CD4-positive, alpha-beta T cell treated with Interleukin-6 for 4 hours (primary cell): ENCODE measurements at regions not wholly inside any gene's neighbourhood (a gene's known extent, or its start where the extent isn't known, plus 50 kb on each side); places are given as distances from the start of the nearest gene placed in this dataset.
"Not testable (repeated sequence)": the region's sequence is repeated elsewhere in the genome, so short reads cannot be mapped to it uniquely, and the experiment has no call there.

Experiments
- DNase-seq: peaks from one replicate; pipeline ENCODE4 v3.0.0-alpha.2; 2020; ENCODE audit warnings: mixed read lengths

DNA sequence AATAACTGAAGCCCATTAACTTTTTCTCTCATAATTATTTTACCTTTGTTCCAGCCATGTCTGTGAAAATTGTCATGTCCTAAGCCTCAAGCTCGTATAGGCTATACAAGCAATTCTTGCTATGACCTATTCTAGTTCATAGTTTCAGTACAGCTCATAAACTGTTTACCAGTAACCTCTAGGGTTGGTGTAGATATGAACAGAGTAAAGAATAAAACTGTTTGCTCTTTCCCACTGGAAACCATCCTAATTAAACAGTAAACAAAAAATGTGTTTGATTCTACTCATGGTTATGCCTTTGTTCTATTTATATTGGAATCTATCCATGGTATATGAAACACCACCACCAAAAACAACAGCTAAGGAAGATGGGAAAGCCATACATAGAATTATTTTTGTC lies 1444.0 kb upstream of the PCDH7 start:
- DNase-seq: no peak

DNA sequence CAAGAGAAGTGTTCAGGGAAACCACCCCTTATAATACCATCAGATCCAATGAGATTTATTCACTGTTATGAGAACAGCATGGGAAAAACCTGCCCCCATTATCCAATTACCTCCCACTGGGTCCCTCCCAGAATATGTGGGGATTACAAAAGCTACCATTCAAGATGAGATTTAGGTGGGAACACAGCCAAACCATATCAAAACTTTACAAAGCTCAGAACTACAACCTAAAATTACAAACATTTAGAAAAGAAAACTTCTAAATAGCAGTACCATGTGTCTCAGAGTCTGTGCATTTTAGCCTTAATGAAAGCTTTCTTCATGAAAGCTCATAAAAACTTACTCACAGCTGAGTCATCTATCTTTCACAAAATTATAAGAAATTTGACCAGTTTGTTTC lies 1442.8 kb upstream of the PCDH7 start:
- no peak for DNase-seq

GRCh38 chr4:29278585-29278984 lies 1441.6 kb upstream of the PCDH7 start:
- no peak for DNase-seq

- DNase-seq: no peak
Measured at GRCh38 chr4:29289118-29289517, 1431.1 kb upstream of the PCDH7 start.

GRCh38 chr4:29295280-29295679 lies 1424.9 kb upstream of the PCDH7 start:
- DNase-seq: no peak

DNA sequence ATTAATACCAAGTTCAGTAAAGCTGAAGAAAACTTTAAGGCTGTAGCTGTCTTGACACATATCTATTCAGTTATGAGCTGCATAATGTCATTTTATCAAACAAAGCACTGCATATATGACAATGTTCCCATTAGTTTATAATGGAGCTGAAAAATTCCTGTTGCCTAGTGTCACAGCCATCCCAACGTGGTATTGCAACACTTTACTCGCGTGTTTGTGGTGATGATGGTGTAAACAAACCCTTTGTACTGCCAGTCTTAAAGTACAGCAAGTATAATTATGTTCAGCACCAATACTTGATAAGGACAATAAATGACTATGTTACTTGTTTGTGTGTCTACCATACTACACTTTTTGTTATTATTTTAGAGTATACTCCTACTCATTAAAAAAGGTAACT lies 1415.6 kb upstream of the PCDH7 start:
- DNase-seq: no peak

DNA sequence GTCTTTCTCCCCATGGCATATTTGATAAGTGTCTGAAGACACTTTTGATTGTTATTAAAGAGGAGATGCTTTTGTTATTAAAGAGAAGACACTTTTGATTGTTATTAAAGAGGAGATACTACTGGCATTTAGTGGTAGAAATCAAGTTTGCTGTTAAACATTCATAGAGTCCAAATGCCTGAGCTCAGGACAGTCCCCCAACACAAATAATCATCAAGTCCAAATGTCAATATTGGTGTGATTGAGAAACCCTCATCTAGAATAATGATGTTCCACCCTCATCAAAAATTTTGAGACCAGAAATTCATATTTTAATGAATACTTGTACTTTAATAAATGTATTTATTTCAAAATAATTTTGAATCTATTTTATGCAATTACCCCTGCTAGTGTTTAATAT lies 1412.9 kb upstream of the PCDH7 start:
- no peak for DNase-seq

- no peak for DNase-seq
Measured at GRCh38 chr4:29307755-29308154, 1412.4 kb upstream of the PCDH7 start.

- DNase-seq: no peak
Measured at GRCh38 chr4:29309050-29309449, 1411.1 kb upstream of the PCDH7 start.

GRCh38 chr4:29310252-29310651 lies 1409.9 kb upstream of the PCDH7 start:
- no peak for DNase-seq

- no peak for DNase-seq
Measured at GRCh38 chr4:29311247-29311646, 1408.9 kb upstream of the PCDH7 start.

GRCh38 chr4:29319663-29320340 lies 1400.4 kb upstream of the PCDH7 start:
- no peak for DNase-seq

GRCh38 chr4:29320947-29321620 lies 1399.1 kb upstream of the PCDH7 start:
- no peak for DNase-seq

- DNase-seq: no peak
Measured at GRCh38 chr4:29326004-29326403, 1394.2 kb upstream of the PCDH7 start.

- no peak for DNase-seq
Measured at GRCh38 chr4:29326816-29327215, 1393.4 kb upstream of the PCDH7 start.

DNA sequence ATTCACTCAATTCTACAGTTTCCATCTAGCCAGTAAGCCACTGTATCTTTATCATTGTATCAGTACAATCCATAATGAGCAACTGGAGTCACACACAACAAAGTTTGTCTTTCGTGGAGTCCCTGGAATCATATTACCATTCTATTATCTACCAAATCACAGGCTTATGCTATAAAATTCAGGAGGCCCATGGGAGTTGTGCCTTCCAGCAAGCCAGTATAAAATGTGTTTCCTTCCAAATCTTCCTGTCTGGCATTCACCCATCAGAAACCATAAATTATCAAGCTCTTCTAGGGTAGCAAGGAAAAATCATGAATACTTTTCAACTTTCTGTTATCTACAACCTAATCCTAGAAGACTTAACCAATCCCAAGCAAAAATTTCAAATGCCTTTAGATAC lies 1383.3 kb upstream of the PCDH7 start:
- DNase-seq: no peak

DNA sequence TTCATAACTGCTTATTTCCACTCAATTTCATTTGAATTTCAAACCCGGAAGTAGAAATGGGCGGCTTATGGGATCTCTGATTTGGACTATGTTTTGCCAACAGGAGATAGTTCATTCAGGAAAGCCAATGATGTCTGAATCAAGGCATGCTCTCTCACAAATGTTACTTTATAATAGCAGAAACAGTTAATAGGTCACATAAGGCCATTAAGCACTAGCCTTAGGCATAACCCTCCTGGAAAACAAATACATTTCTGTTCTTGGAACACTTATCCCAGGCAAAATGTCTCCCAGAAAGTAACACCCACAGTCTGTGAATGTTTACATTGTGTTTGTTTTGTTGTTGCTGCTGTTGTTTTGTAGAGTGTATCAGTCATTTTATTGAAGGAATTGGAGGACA lies 1347.2 kb upstream of the PCDH7 start:
- no peak for DNase-seq

GRCh38 chr4:29375716-29376115 lies 1344.5 kb upstream of the PCDH7 start:
- no peak for DNase-seq

DNA sequence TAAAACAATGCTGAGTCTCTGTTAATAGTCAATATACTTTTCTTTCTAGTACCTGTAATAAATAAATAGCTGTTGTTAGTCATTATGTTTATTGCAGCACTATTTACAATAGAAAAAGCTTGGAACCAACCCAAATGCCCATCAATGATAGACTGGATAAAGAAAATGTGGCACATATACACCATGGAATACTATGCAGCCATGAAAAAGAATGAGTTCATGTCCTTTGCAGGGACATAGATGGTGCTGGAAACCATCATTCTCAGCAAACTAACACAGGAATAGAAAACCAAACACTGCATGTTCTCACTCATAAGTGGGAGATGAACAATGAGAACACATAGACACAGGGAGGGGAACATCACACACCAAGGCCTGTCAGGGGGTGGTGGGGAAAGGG lies 1341.9 kb upstream of the PCDH7 start:
- DNase-seq: not testable (repeated sequence)

DNA sequence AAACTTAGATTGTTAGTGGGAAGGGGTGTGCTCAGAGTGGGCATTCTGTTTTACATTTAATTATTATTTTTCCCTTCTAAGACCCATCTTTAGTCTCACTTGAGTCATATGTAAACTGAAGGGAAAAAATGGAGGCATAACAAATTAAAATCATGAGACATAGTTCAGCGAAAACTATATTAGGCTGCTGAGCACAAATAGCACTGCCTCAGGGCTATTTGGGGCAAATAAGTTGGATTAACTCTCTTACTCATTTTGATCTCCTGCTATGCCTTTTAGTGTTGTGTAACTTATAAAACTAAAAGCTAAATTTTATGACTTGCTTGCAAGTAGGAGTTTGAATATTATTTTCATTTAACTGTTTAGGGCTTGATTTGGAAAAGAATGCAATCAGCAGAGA lies 1329.2 kb upstream of the PCDH7 start:
- no peak for DNase-seq

- DNase-seq: no peak
Measured at GRCh38 chr4:29405116-29405515, 1315.1 kb upstream of the PCDH7 start.

DNA sequence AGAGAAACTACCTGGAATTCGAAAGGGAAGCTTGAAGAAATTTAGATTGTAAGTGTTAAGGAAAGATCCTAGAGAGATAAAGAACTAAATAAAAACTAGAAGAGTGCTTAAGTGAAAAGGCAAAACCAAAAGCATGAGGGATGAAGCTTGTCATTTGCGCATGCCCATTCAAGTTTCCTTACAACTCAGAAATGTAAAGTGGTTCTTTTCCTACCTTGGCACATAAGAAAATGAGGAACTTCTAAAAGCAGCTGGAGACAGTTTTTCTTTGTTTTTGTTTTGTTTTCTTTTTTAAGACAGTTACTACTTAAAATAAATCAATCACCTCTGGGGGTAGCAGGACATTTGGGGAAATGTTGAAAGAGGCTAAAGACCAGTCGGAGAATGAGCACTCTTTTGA lies 1304.4 kb upstream of the PCDH7 start:
- DNase-seq: no peak

- no peak for DNase-seq
Measured at GRCh38 chr4:29423836-29424721, 1296.1 kb upstream of the PCDH7 start.

DNA sequence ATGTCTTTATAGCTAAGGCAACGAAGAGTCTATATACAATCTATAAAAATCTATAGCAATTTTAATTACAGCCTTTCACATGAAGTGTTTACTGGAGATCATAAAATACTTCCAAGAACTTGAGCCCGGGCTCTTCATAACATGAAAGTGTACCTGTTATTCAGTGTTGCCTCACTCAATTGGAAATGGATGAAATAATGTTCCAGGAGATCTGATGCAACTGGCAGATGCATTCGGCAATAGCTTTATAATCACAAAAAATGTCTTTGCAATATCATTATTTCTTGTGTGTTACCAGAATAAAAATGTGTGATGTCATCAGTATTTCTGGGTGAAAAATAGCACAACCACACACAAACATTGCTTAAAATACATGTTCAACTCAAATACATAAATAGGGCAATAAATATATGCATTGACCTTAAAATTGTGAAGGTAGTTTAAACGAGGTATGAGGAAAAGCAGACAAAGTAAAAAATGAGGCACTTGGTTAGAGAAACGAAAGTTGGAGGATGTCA lies 1266.8 kb upstream of the PCDH7 start:
- DNase-seq: no peak
